GM12878 (cell line): ENCODE measurements at regions not wholly inside any gene's neighbourhood (a gene's known extent, or its start where the extent isn't known, plus 50 kb on each side); places are given as distances from the start of the nearest gene placed in this dataset.

ENCODE experiments used
- ATAC-seq: fragments of 200-7000 bp; cut with Tn5 transposase; 3 replicates; pipeline ENCODE4 v1.9.1; 2020; ENCODE audit warnings: mild to moderate bottlenecking, moderate library complexity
- BruUV-seq: library from RNA; stranded (reverse); fragments of 400-500 nt; replicated peaks from 2 replicates; lab custom pipeline; 2021; lab: Mats Ljungman, UMichigan
- CTCF ChIA-PET: fragments of 300-600 bp; sonication (Branson Sonifier 250); formaldehyde crosslinking; extraction: SDS; loops from one replicate; lab custom pipeline; 2021; ENCODE audit warnings: inconsistent platforms; lab: Yijun Ruan, JAX
- POLR2A ChIA-PET: fragments of 350-600 bp; formaldehyde crosslinking; extraction: SDS; loops from one replicate; lab custom pipeline; 2021; ENCODE audit warnings: inconsistent platforms; lab: Charles Lee
- RAD21 ChIA-PET: fragments of 300-600 bp; sonication (Branson Sonifier 250); formaldehyde crosslinking; loops from one replicate; lab custom pipeline; 2023; ENCODE audit warnings: antibody characterized with exemption; ENCODE audit not compliant: unreplicated experiment; lab: Charles Lee
- SMC1A ChIA-PET: fragments of 300-600 bp; sonication (Branson Sonifier 250); formaldehyde crosslinking; loops from one replicate; lab custom pipeline; 2023; ENCODE audit not compliant: unreplicated experiment, uncharacterized antibody; lab: Charles Lee
- DNase-seq: peaks from one replicate; pipeline ENCODE4 v3.0.0-alpha.2; 2011; ENCODE audit warnings: low read depth, low spot score
- FAIRE-seq: peaks from 3 replicates; lab custom pipeline; 2011; peaks lifted over from hg19 to GRCh38; lab: Jason Lieb, UNC
- H2AFZ ChIP-seq: 2 replicates; pipeline ENCODE4 v1.6.0; 2011; ENCODE audit warnings: low read depth, low read length, control low read depth; ENCODE audit not compliant: control insufficient read depth
- H3K27ac ChIP-seq: 2 replicates; pipeline ENCODE4 v1.5.1; 2011; ENCODE audit warnings: control low read depth; ENCODE audit not compliant: control insufficient read depth, insufficient read depth
- H3K27me3 ChIP-seq, 2 experiments: replicated peaks in 1 of 2; 2 replicates each; pipeline versions ENCODE4 v1.6.0 to v1.6.1; 2011; ENCODE audit warnings: low read length in 1 of 2; ENCODE audit not compliant: control insufficient read depth in 2 of 2, insufficient read depth in 2 of 2
- H3K36me3 ChIP-seq, 2 experiments: 2 replicates each; pipeline ENCODE4 v1.5.1; 2011; ENCODE audit warnings: low read length in 1 of 2; ENCODE audit not compliant: control insufficient read depth in 2 of 2, insufficient read depth in 2 of 2
- H3K4me1 ChIP-seq: 2 replicates; pipeline ENCODE4 v1.6.1; 2011; ENCODE audit warnings: mild to moderate bottlenecking, low read length, moderate library complexity, mixed read lengths; ENCODE audit not compliant: control insufficient read depth, insufficient read depth
- H3K4me2 ChIP-seq: 2 replicates; pipeline ENCODE4 v1.6.0; 2011; ENCODE audit warnings: control low read depth; ENCODE audit not compliant: control insufficient read depth, insufficient read depth
- H3K4me3 ChIP-seq: fragments of 200-600 bp; sonication (generic); 2 replicates; pipeline ENCODE4 v1.5.1; 2016
- H3K79me2 ChIP-seq: 2 replicates; pipeline ENCODE4 v1.6.0; 2011; ENCODE audit warnings: low read length; ENCODE audit not compliant: control insufficient read depth, insufficient read depth
- H3K9ac ChIP-seq: 2 replicates; pipeline ENCODE4 v1.8.0; 2011; ENCODE audit warnings: low read length, control low read depth, mixed read lengths; ENCODE audit not compliant: control insufficient read depth, insufficient read depth
- H3K9me3 ChIP-seq: replicated peaks from 3 replicates; pipeline ENCODE4 v1.5.1; 2011; ENCODE audit warnings: mild to moderate bottlenecking, low read length; ENCODE audit not compliant: control insufficient read depth, insufficient read depth
- H4K20me1 ChIP-seq: 2 replicates; pipeline ENCODE4 v1.6.0; 2011; ENCODE audit not compliant: control insufficient read depth, insufficient read depth
- BACH1 ChIP-seq: fragments of 450-650 bp; IDR thresholded peaks from 2 replicates; pipeline ENCODE4 v1.6.1; 2017; ENCODE audit warnings: mild to moderate bottlenecking, borderline replicate concordance
- BMI1 ChIP-seq: fragments of 450-650 bp; IDR thresholded peaks from 2 replicates; pipeline ENCODE4 v1.6.1; 2016; ENCODE audit warnings: mild to moderate bottlenecking, moderate library complexity, borderline replicate concordance
- CBX5 ChIP-seq: sonication (generic); IDR thresholded peaks from 2 replicates; pipeline ENCODE4 v1.6.1; 2016; ENCODE audit warnings: low read depth, moderate library complexity, mild to moderate bottlenecking, inconsistent platforms
- EP300 ChIP-seq, 2 experiments: fragments of 150-350 bp in 1 of 2; IDR thresholded peaks; 2 replicates each; pipeline ENCODE4 v1.6.1; 2011 to 2012; ENCODE audit warnings: low read depth in 2 of 2, low read length in 2 of 2, borderline replicate concordance in 1 of 2, improper control_type of control experiment in 1 of 2, inconsistent platforms in 1 of 2; ENCODE audit not compliant: control insufficient read depth in 1 of 2
- FOXK2 ChIP-seq: fragments of 450-650 bp; IDR thresholded peaks from 2 replicates; pipeline ENCODE4 v1.6.1; 2017; ENCODE audit warnings: mild to moderate bottlenecking, moderate library complexity
- KDM1A ChIP-seq: fragments of 200-600 bp; sonication (generic); IDR thresholded peaks from 2 replicates; pipeline ENCODE4 v1.6.1; 2016; ENCODE audit warnings: borderline replicate concordance
- SRF ChIP-seq, 2 experiments: IDR thresholded peaks; 2 replicates each; pipeline ENCODE4 v1.6.1; 2011; ENCODE audit warnings: low read depth in 2 of 2, low read length in 2 of 2, mild to moderate bottlenecking in 1 of 2, moderate library complexity in 1 of 2
- WGBS: methylation state at CpG from one replicate; pipeline ENCODE4 v1.1.6; 2016; ENCODE audit warnings: low lambda C conversion rate; ENCODE audit not compliant: insufficient replicate concordance, insufficient coverage; ENCODE audit errors: missing lambda C conversion rate; 5-methylcytosine and 5-hydroxymethylcytosine counted together
- in situ Hi-C: fragments of 300-500 bp; cut with MboI; formaldehyde crosslinking; loops from 9 replicates; pipeline ENCODE4 v1.14.3; 2018; ENCODE audit warnings: mixed read lengths
- intact Hi-C: fragments of 100-400 bp; cut with micrococcal nuclease; formaldehyde crosslinking; loops from one replicate; pipeline ENCODE4 v1.14.2; 2022; ENCODE audit not compliant: unreplicated experiment
- TF ChIP-seq, protein P1 (sequence below): fragments of 450-650 bp; formaldehyde crosslinking; IDR thresholded peaks from 2 replicates; pipeline ENCODE4 v1.5.0; 2022; ENCODE audit warnings: mild to moderate bottlenecking, missing genetic modification characterization
- TF ChIP-seq, protein P2 (sequence below): fragments of 450-650 bp; IDR thresholded peaks from 2 replicates; pipeline ENCODE4 v1.6.1; 2018; ENCODE audit warnings: mild to moderate bottlenecking, low read depth, moderate library complexity; ENCODE audit not compliant: partially characterized antibody
- TF ChIP-seq, protein P3 (sequence below): IDR thresholded peaks from 2 replicates; pipeline ENCODE4 v1.6.1; 2011; ENCODE audit warnings: mild to moderate bottlenecking, low read depth, low read length, moderate library complexity; ENCODE audit not compliant: insufficient replicate concordance
- TF ChIP-seq, protein P4 (sequence below): fragments of 450-650 bp; IDR thresholded peaks from 2 replicates; pipeline ENCODE4 v1.6.1; 2014; ENCODE audit warnings: mild to moderate bottlenecking
- TF ChIP-seq, protein P5 (sequence below): fragments of 150-350 bp; IDR thresholded peaks from 2 replicates; pipeline ENCODE4 v1.6.1; 2016; ENCODE audit warnings: low read depth, low read length

DNA sequence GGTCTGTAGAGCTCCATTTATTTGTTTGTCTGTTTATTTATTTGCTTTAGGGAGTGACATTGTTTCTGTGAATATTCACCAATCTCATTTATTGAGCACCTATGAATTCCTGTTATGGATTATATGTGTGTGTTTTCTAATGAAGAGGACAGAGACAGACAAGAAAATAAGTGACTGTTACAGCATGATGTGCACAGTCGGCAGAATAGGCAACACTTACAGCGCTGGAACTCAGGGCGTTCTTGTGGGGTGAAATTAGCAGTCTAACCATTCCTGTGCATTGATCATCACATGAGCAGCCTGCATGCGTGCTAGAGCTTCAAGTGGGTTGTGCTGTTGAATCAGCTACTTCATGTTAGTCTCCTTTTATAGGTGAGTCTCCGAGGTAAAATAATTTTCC is 960.7 kb downstream of the SLC4A3 start:
- CTCF ChIA-PET: no interaction called here
- DNase-seq: no peak
- SMC1A ChIA-PET: no interaction called here
- POLR2A ChIA-PET: no interaction called here
- no TSS peak for BruUV-seq
- no peaks in the 10 kb centered on the region for H3K27me3 ChIP-seq
- H3K79me2 ChIP-seq: no peaks in the 10 kb centered on the region
- H3K9me3 ChIP-seq: no peaks in the 10 kb centered on the region
- no peak for ATAC-seq
- no peaks in the 10 kb centered on the region for H4K20me1 ChIP-seq
- intact Hi-C loops: no loop called here
- in situ Hi-C loops: no loop called here
- no peaks in the 10 kb centered on the region for H3K4me1 ChIP-seq
- H3K4me3 ChIP-seq: no peak overlapping the region
- no peaks in the 10 kb centered on the region for H3K36me3 ChIP-seq
- H3K9ac ChIP-seq: no peak overlapping the region
- no peak overlapping the region for H2AFZ ChIP-seq
- no peak overlapping the region for H3K27ac ChIP-seq
- RAD21 ChIA-PET: no interaction called here
- WGBS: 48% methylated on average over 5 of the region's 5 CpGs
- FAIRE-seq: no peak
- H3K4me2 ChIP-seq: no peak overlapping the region
- no peak for TF ChIP-seq BMI1
- TF ChIP-seq, protein P1, sequence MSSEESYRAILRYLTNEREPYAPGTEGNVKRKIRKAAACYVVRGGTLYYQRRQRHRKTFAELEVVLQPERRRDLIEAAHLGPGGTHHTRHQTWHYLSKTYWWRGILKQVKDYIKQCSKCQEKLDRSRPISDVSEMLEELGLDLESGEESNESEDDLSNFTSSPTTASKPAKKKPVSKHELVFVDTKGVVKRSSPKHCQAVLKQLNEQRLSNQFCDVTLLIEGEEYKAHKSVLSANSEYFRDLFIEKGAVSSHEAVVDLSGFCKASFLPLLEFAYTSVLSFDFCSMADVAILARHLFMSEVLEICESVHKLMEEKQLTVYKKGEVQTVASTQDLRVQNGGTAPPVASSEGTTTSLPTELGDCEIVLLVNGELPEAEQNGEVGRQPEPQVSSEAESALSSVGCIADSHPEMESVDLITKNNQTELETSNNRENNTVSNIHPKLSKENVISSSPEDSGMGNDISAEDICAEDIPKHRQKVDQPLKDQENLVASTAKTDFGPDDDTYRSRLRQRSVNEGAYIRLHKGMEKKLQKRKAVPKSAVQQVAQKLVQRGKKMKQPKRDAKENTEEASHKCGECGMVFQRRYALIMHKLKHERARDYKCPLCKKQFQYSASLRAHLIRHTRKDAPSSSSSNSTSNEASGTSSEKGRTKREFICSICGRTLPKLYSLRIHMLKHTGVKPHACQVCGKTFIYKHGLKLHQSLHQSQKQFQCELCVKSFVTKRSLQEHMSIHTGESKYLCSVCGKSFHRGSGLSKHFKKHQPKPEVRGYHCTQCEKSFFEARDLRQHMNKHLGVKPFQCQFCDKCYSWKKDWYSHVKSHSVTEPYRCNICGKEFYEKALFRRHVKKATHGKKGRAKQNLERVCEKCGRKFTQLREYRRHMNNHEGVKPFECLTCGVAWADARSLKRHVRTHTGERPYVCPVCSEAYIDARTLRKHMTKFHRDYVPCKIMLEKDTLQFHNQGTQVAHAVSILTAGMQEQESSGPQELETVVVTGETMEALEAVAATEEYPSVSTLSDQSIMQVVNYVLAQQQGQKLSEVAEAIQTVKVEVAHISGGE (CRISPR knock-in tag): no peak
- TF ChIP-seq, protein P2, sequence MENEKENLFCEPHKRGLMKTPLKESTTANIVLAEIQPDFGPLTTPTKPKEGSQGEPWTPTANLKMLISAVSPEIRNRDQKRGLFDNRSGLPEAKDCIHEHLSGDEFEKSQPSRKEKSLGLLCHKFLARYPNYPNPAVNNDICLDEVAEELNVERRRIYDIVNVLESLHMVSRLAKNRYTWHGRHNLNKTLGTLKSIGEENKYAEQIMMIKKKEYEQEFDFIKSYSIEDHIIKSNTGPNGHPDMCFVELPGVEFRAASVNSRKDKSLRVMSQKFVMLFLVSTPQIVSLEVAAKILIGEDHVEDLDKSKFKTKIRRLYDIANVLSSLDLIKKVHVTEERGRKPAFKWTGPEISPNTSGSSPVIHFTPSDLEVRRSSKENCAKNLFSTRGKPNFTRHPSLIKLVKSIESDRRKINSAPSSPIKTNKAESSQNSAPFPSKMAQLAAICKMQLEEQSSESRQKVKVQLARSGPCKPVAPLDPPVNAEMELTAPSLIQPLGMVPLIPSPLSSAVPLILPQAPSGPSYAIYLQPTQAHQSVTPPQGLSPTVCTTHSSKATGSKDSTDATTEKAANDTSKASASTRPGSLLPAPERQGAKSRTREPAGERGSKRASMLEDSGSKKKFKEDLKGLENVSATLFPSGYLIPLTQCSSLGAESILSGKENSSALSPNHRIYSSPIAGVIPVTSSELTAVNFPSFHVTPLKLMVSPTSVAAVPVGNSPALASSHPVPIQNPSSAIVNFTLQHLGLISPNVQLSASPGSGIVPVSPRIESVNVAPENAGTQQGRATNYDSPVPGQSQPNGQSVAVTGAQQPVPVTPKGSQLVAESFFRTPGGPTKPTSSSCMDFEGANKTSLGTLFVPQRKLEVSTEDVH: no peak
- TF ChIP-seq, protein P3, sequence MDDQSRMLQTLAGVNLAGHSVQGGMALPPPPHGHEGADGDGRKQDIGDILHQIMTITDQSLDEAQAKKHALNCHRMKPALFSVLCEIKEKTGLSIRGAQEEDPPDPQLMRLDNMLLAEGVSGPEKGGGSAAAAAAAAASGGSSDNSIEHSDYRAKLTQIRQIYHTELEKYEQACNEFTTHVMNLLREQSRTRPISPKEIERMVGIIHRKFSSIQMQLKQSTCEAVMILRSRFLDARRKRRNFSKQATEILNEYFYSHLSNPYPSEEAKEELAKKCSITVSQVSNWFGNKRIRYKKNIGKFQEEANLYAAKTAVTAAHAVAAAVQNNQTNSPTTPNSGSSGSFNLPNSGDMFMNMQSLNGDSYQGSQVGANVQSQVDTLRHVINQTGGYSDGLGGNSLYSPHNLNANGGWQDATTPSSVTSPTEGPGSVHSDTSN: no peak
- no peak for TF ChIP-seq EP300 (IDR thresholded peaks at IDR 0.05; ENCODE audit: borderline replicate concordance in 1 of 2, control insufficient read depth in 1 of 2, low read depth in 2 of 2, low read length in 2 of 2)
- no peak for TF ChIP-seq BACH1
- no peak for TF ChIP-seq FOXK2
- TF ChIP-seq, protein P4, sequence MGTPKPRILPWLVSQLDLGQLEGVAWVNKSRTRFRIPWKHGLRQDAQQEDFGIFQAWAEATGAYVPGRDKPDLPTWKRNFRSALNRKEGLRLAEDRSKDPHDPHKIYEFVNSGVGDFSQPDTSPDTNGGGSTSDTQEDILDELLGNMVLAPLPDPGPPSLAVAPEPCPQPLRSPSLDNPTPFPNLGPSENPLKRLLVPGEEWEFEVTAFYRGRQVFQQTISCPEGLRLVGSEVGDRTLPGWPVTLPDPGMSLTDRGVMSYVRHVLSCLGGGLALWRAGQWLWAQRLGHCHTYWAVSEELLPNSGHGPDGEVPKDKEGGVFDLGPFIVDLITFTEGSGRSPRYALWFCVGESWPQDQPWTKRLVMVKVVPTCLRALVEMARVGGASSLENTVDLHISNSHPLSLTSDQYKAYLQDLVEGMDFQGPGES: no peak
- TF ChIP-seq, protein P5, sequence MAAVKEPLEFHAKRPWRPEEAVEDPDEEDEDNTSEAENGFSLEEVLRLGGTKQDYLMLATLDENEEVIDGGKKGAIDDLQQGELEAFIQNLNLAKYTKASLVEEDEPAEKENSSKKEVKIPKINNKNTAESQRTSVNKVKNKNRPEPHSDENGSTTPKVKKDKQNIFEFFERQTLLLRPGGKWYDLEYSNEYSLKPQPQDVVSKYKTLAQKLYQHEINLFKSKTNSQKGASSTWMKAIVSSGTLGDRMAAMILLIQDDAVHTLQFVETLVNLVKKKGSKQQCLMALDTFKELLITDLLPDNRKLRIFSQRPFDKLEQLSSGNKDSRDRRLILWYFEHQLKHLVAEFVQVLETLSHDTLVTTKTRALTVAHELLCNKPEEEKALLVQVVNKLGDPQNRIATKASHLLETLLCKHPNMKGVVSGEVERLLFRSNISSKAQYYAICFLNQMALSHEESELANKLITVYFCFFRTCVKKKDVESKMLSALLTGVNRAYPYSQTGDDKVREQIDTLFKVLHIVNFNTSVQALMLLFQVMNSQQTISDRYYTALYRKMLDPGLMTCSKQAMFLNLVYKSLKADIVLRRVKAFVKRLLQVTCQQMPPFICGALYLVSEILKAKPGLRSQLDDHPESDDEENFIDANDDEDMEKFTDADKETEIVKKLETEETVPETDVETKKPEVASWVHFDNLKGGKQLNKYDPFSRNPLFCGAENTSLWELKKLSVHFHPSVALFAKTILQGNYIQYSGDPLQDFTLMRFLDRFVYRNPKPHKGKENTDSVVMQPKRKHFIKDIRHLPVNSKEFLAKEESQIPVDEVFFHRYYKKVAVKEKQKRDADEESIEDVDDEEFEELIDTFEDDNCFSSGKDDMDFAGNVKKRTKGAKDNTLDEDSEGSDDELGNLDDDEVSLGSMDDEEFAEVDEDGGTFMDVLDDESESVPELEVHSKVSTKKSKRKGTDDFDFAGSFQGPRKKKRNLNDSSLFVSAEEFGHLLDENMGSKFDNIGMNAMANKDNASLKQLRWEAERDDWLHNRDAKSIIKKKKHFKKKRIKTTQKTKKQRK: no peak
- TF ChIP-seq SRF (IDR thresholded peaks at IDR 0.05; ENCODE audit: low read depth in 2 of 2, low read length in 2 of 2): no peak
- no peak for TF ChIP-seq KDM1A
- TF ChIP-seq CBX5: no peak
